Fibroblast of the aortic adventitia (primary cell): ENCODE measurements at regions not wholly inside any gene's neighbourhood (a gene's known extent, or its start where the extent isn't known, plus 50 kb on each side); places are given as distances from the start of the nearest gene placed in this dataset.

Experiments
- DNase-seq: peaks from one replicate; pipeline ENCODE4 v3.0.0-alpha.2; 2010; ENCODE audit warnings: low read depth
- H3K4me3 ChIP-seq: 2 replicates; pipeline ENCODE4 v1.5.1; 2011; ENCODE audit warnings: low read depth, mild to moderate bottlenecking, control low read depth, low read length, moderate library complexity
- CTCF ChIP-seq: IDR thresholded peaks from 2 replicates; pipeline ENCODE4 v1.5.1; 2011; ENCODE audit warnings: mild to moderate bottlenecking, low read length, control low read depth, inconsistent platforms; ENCODE audit not compliant: insufficient read depth

GRCh38 chr11:105381941-105382340 lies 227.9 kb upstream of the GRIA4 start:
- TF ChIP-seq CTCF = no peak
- no peak overlapping the region for H3K4me3 ChIP-seq
- DNase-seq = no peak

- no peak overlapping the region for H3K4me3 ChIP-seq
- DNase-seq = no peak
- TF ChIP-seq CTCF = no peak
These were observed 232.0 kb upstream of the GRIA4 start for GRCh38 chr11:105377870-105378269.

- no peak for DNase-seq
- H3K4me3 ChIP-seq = no peak overlapping the region
- TF ChIP-seq CTCF = no peak
These were observed 232.6 kb upstream of the CARD18 start for GRCh38 chr11:105372206-105372605.

- no peak overlapping the region for H3K4me3 ChIP-seq
- no peak for TF ChIP-seq CTCF
- no peak for DNase-seq
These were observed 231.7 kb upstream of the CARD18 start for GRCh38 chr11:105371311-105371710.

GRCh38 chr11:105368711-105369110 lies 229.1 kb upstream of the CARD18 start:
- TF ChIP-seq CTCF = no peak
- no peak overlapping the region for H3K4me3 ChIP-seq
- DNase-seq = no peak

- TF ChIP-seq CTCF = no peak
- H3K4me3 ChIP-seq = no peak overlapping the region
These were observed 227.6 kb upstream of the CARD18 start for GRCh38 chr11:105367129-105367528.

GRCh38 chr11:105361651-105362050 lies 222.1 kb upstream of the CARD18 start:
- no peak for TF ChIP-seq CTCF
- DNase-seq = no peak
- no peak overlapping the region for H3K4me3 ChIP-seq

More at GRCh38 chr11:105367129-105367528, 227.6 kb upstream of the CARD18 start:
- DNase-seq = no peak
